ENCODE measurements at regions not wholly inside any gene's neighbourhood (a gene's known extent, or its start where the extent isn't known, plus 50 kb on each side); places are given as distances from the start of the nearest gene placed in this dataset.

- Mint-ChIP-seq H3K4me3 (ENCODE audit: unreplicated experiment) (no peak overlapping the region), H3K27me3 (ENCODE audit: low read depth, unreplicated experiment) (peaks cover 9% of the 10 kb centered on the region), H3K36me3 (ENCODE audit: low read depth, unreplicated experiment) (no peaks in the 10 kb centered on the region), H3K4me1 (ENCODE audit: low read depth, unreplicated experiment) (no peaks in the 10 kb centered on the region), H3K27ac (ENCODE audit: unreplicated experiment) (no peak overlapping the region), H3K9me3 (ENCODE audit: unreplicated experiment) (no peaks in the 10 kb centered on the region)
- no peak for TF ChIP-seq EZH2 (IDR thresholded peaks at IDR 0.05; ENCODE audit: insufficient read depth, low read length)
- TF ChIP-seq CTCF (IDR thresholded peaks at IDR 0.05; ENCODE audit: insufficient read depth, low read depth, low read length) = no peak
- Histone ChIP-seq H3K27me3 (ENCODE audit: insufficient read depth, low read length) (no peaks in the 10 kb centered on the region), H3K36me3 (ENCODE audit: insufficient read depth, low read length) (no peaks in the 10 kb centered on the region), H3K27ac (ENCODE audit: low read depth, low read length) (no peak overlapping the region), H3K9me3 (ENCODE audit: insufficient read depth, low read depth, low read length) (no peaks in the 10 kb centered on the region), H3K4me1 (ENCODE audit: insufficient read depth, low read length) (no peaks in the 10 kb centered on the region), H3K4me3 (ENCODE audit: insufficient read depth, low read depth, low read length) (no peak overlapping the region), H3K4me2 (ENCODE audit: low read length) (no peak overlapping the region), H3K9ac (ENCODE audit: low read length) (no peak overlapping the region), H4K20me1 (ENCODE audit: insufficient read depth, low read length) (no peaks in the 10 kb centered on the region), H2AFZ (ENCODE audit: low read depth, low read length) (no peak overlapping the region), H3K79me2 (ENCODE audit: insufficient read depth, low read length) (no peaks in the 10 kb centered on the region)
- DNase-seq (ENCODE audit: low read depth) (no peak), FAIRE-seq (no peak)
These were observed 142.4 kb downstream of the ZNF281 start for GRCh38 chr1:200267458-200267857.

- H3K4me2 ChIP-seq (ENCODE audit: low read length) = no peak overlapping the region
- Mint-ChIP-seq H3K36me3 (ENCODE audit: low read depth, unreplicated experiment) (no peaks in the 10 kb centered on the region), H3K4me3 (ENCODE audit: unreplicated experiment) (no peak overlapping the region), H3K27ac (ENCODE audit: unreplicated experiment) (no peak overlapping the region), H3K4me1 (ENCODE audit: low read depth, unreplicated experiment) (no peaks in the 10 kb centered on the region), H3K9me3 (ENCODE audit: unreplicated experiment) (no peaks in the 10 kb centered on the region), H3K27me3 (ENCODE audit: low read depth, unreplicated experiment) (peaks cover 9% of the 10 kb centered on the region)
- H3K4me1 ChIP-seq (ENCODE audit: insufficient read depth, low read length) = no peaks in the 10 kb centered on the region
- no peaks in the 10 kb centered on the region for H3K9me3 ChIP-seq (ENCODE audit: insufficient read depth, low read depth, low read length)
- no peaks in the 10 kb centered on the region for H4K20me1 ChIP-seq (ENCODE audit: insufficient read depth, low read length)
- no peaks in the 10 kb centered on the region for H3K79me2 ChIP-seq (ENCODE audit: insufficient read depth, low read length)
- no peak overlapping the region for H2AFZ ChIP-seq (ENCODE audit: low read depth, low read length)
- H3K9ac ChIP-seq (ENCODE audit: low read length) = no peak overlapping the region
- H3K4me3 ChIP-seq (ENCODE audit: insufficient read depth, low read depth, low read length) = no peak overlapping the region
- DNase-seq (ENCODE audit: low read depth) (no peak), FAIRE-seq (no peak)
- H3K36me3 ChIP-seq (ENCODE audit: insufficient read depth, low read length) = no peaks in the 10 kb centered on the region
- H3K27me3 ChIP-seq (ENCODE audit: insufficient read depth, low read length) = no peaks in the 10 kb centered on the region
- no peak overlapping the region for H3K27ac ChIP-seq (ENCODE audit: low read depth, low read length)
- TF ChIP-seq CTCF (IDR thresholded peaks at IDR 0.05; ENCODE audit: insufficient read depth, low read depth, low read length) = no peak
These were observed 143.0 kb downstream of the ZNF281 start for GRCh38 chr1:200266871-200267270.

GRCh38 chr1:200265881-200266280 lies 144.0 kb downstream of the ZNF281 start:
- Histone ChIP-seq H3K4me2 (ENCODE audit: low read length) (no peak overlapping the region), H3K9ac (ENCODE audit: low read length) (no peak overlapping the region), H2AFZ (ENCODE audit: low read depth, low read length) (no peak overlapping the region), H3K4me1 (ENCODE audit: insufficient read depth, low read length) (no peaks in the 10 kb centered on the region), H3K79me2 (ENCODE audit: insufficient read depth, low read length) (no peaks in the 10 kb centered on the region), H3K9me3 (ENCODE audit: insufficient read depth, low read depth, low read length) (no peaks in the 10 kb centered on the region), H4K20me1 (ENCODE audit: insufficient read depth, low read length) (no peaks in the 10 kb centered on the region), H3K27ac (ENCODE audit: low read depth, low read length) (no peak overlapping the region), H3K27me3 (ENCODE audit: insufficient read depth, low read length) (no peaks in the 10 kb centered on the region), H3K4me3 (ENCODE audit: insufficient read depth, low read depth, low read length) (no peak overlapping the region), H3K36me3 (ENCODE audit: insufficient read depth, low read length) (no peaks in the 10 kb centered on the region)
- H3K4me3 Mint-ChIP-seq (ENCODE audit: unreplicated experiment) = no peak overlapping the region
- no peaks in the 10 kb centered on the region for H3K9me3 Mint-ChIP-seq (ENCODE audit: unreplicated experiment)
- FAIRE-seq (no peak), DNase-seq (ENCODE audit: low read depth) (no peak)
- no peaks in the 10 kb centered on the region for H3K4me1 Mint-ChIP-seq (ENCODE audit: low read depth, unreplicated experiment)
- H3K36me3 Mint-ChIP-seq (ENCODE audit: low read depth, unreplicated experiment) = no peaks in the 10 kb centered on the region
- no peak overlapping the region for H3K27ac Mint-ChIP-seq (ENCODE audit: unreplicated experiment)
- peaks cover 9% of the 10 kb centered on the region for H3K27me3 Mint-ChIP-seq (ENCODE audit: low read depth, unreplicated experiment)
- TF ChIP-seq CTCF (IDR thresholded peaks at IDR 0.05; ENCODE audit: insufficient read depth, low read depth, low read length) (no peak), EZH2 (IDR thresholded peaks at IDR 0.05; ENCODE audit: insufficient read depth, low read length) (no peak)

All from astrocyte (in vitro differentiated cells and primary cell).